Endothelial cell of umbilical vein (primary cell): ENCODE measurements at regions not wholly inside any gene's neighbourhood (a gene's known extent, or its start where the extent isn't known, plus 50 kb on each side); places are given as distances from the start of the nearest gene placed in this dataset.

Experiments used
- BruUV-seq: library from RNA; stranded (reverse); fragments of 400-500 nt; replicated peaks from 2 replicates; lab custom pipeline; 2021; lab: Mats Ljungman, UMichigan
- CTCF ChIA-PET: fragments of 300-600, 350-600 bp; sonication (Branson Sonifier 250); formaldehyde crosslinking; loops from one replicate; lab custom pipeline; 2021; ENCODE audit warnings: antibody characterized with exemption, inconsistent platforms; lab: Charles Lee
- POLR2A ChIA-PET: fragments of 300-600, 350-600 bp; sonication (Branson Sonifier 250); formaldehyde crosslinking; loops from one replicate; lab custom pipeline; 2021; ENCODE audit warnings: antibody characterized with exemption, inconsistent platforms; lab: Charles Lee
- DNase-seq: peaks from one replicate; pipeline ENCODE4 v3.0.0-alpha.2; 2011; ENCODE audit warnings: low read depth, low spot score
- FAIRE-seq: peaks from 2 replicates; lab custom pipeline; 2011; peaks lifted over from hg19 to GRCh38; lab: Jason Lieb, UNC
- H2AFZ ChIP-seq: 2 replicates; pipeline ENCODE4 v1.6.0; 2012; ENCODE audit warnings: low read depth, low read length, control low read depth, inconsistent platforms
- H3K27ac ChIP-seq: 2 replicates; pipeline ENCODE4 v1.5.1; 2011; ENCODE audit warnings: low read depth, mild to moderate bottlenecking, control low read depth, low read length, moderate library complexity; ENCODE audit not compliant: insufficient read depth
- H3K27me3 ChIP-seq, 2 experiments: 2 replicates each; pipeline versions ENCODE4 v1.6.0 to v1.6.1; 2011; ENCODE audit warnings: low read length in 2 of 2, mixed read lengths in 1 of 2; ENCODE audit not compliant: control insufficient read depth in 2 of 2, insufficient read depth in 2 of 2
- H3K36me3 ChIP-seq, 2 experiments: 2 replicates in 1 of 2; 3 replicates in 1 of 2; pipeline ENCODE4 v1.5.1; 2011; ENCODE audit warnings: low read length in 2 of 2, mild to moderate bottlenecking in 1 of 2, moderate library complexity in 1 of 2; ENCODE audit not compliant: control insufficient read depth in 2 of 2, insufficient read depth in 2 of 2; ENCODE audit errors: extremely low read depth in 1 of 2
- H3K4me1 ChIP-seq: 3 replicates; pipeline ENCODE4 v1.5.1; 2011; ENCODE audit warnings: mild to moderate bottlenecking, low read length; ENCODE audit not compliant: control insufficient read depth, insufficient read depth; ENCODE audit errors: extremely low read depth
- H3K4me2 ChIP-seq: 2 replicates; pipeline ENCODE4 v1.6.1; 2011; ENCODE audit warnings: low read length, control low read depth, mixed read lengths; ENCODE audit not compliant: insufficient read depth
- H3K4me3 ChIP-seq, 3 experiments: fragments of 200-600 bp in 1 of 3; sonication (generic), shearing (Covaris generic) in 1 of 3; replicated peaks in 1 of 3; 2 replicates each; pipeline ENCODE4 v1.5.1; 2011 to 2016; ENCODE audit warnings: control low read depth in 3 of 3, low read length in 3 of 3, mild to moderate bottlenecking in 2 of 3, inconsistent platforms in 1 of 3, low read depth in 1 of 3, moderate library complexity in 1 of 3; ENCODE audit not compliant: insufficient read depth in 1 of 3
- H3K79me2 ChIP-seq: 2 replicates; pipeline ENCODE4 v1.6.0; 2012; ENCODE audit warnings: low read length, inconsistent platforms; ENCODE audit not compliant: control insufficient read depth, insufficient read depth
- H3K9ac ChIP-seq: replicated peaks from 2 replicates; pipeline ENCODE3; 2011; ENCODE audit warnings: low read length, control low read depth; ENCODE audit not compliant: insufficient read depth; ENCODE audit errors: extremely low read depth
- H3K9me1 ChIP-seq: replicated peaks from 3 replicates; pipeline ENCODE4 v1.6.0; 2011; ENCODE audit warnings: mild to moderate bottlenecking, low read length; ENCODE audit not compliant: control insufficient read depth, insufficient read depth; ENCODE audit errors: extremely low read depth
- H3K9me3 ChIP-seq: replicated peaks from 2 replicates; pipeline ENCODE4 v1.5.1; 2012; ENCODE audit warnings: low read length, inconsistent platforms; ENCODE audit not compliant: control insufficient read depth, insufficient read depth
- H4K20me1 ChIP-seq: replicated peaks from 2 replicates; pipeline ENCODE3; 2011; ENCODE audit warnings: mild to moderate bottlenecking, low read length; ENCODE audit not compliant: control insufficient read depth, insufficient read depth; ENCODE audit errors: extremely low read depth
- CTCF ChIP-seq, 2 donors: IDR thresholded peaks; 1 replicate in 1 of 2; 2 replicates in 1 of 2; pipeline ENCODE4 v1.5.1; 2011; ENCODE audit warnings: low read length in 2 of 2, mild to moderate bottlenecking in 2 of 2, moderate library complexity in 2 of 2, control low read depth in 1 of 2, inconsistent platforms in 1 of 2, low read depth in 1 of 2; ENCODE audit not compliant: insufficient read depth in 1 of 2; ENCODE audit errors: extremely low read depth in 1 of 2
- EZH2 ChIP-seq: IDR thresholded peaks from 2 replicates; pipeline ENCODE4 v1.6.1; 2012; ENCODE audit warnings: borderline replicate concordance, low read depth, mild to moderate bottlenecking, moderate library complexity, low read length, inconsistent platforms; ENCODE audit not compliant: severe bottlenecking
- GATA2 ChIP-seq: IDR thresholded peaks from 2 replicates; pipeline ENCODE4 v1.7.0; 2011; ENCODE audit warnings: low read depth, mild to moderate bottlenecking, moderate library complexity, mixed read lengths, low read length; ENCODE audit not compliant: insufficient read length, insufficient read depth
- JUN ChIP-seq: IDR thresholded peaks from 2 replicates; pipeline ENCODE4 v1.6.1; 2011; ENCODE audit warnings: borderline replicate concordance, low read depth; ENCODE audit not compliant: insufficient read length, insufficient read depth
- POLR2AphosphoS5 ChIP-seq: IDR thresholded peaks from 2 replicates; pipeline ENCODE4 v1.6.1; 2012; ENCODE audit warnings: low read depth, mild to moderate bottlenecking, control low read depth, low read length, moderate library complexity; ENCODE audit not compliant: insufficient read depth
- dilution Hi-C: fragments of 300-500 bp; cut with MboI; formaldehyde crosslinking; loops from one replicate; pipeline ENCODE4 v1.15.0; 2019; ENCODE audit warnings: low sequenced_read_pairs; ENCODE audit not compliant: extremely low pct_ligation_motif_present
- intact Hi-C: fragments of 100-400 bp; cut with micrococcal nuclease; formaldehyde crosslinking; loops from one replicate; pipeline ENCODE4 v1.10.0; 2022
- TF ChIP-seq, protein P1 (sequence below): IDR thresholded peaks from 2 replicates; pipeline ENCODE4 v1.6.1; 2011; ENCODE audit not compliant: insufficient read depth, insufficient read length

- peaks cover 3 to 8% of the 10 kb centered on the region in 2 experiments for H3K27me3 ChIP-seq
- H3K9ac ChIP-seq, result no peak overlapping the region
- DNase-seq, result no peak
- intact Hi-C loops, result no loop called here
- H3K9me1 ChIP-seq, result no peaks in the 10 kb centered on the region
- H3K36me3 ChIP-seq, result no peaks in the 10 kb centered on the region
- CTCF ChIA-PET, result no interaction called here
- dilution Hi-C loops, result no loop called here
- POLR2A ChIA-PET, result no interaction called here
- BruUV-seq, result no TSS peak
- no peaks in the 10 kb centered on the region for H3K79me2 ChIP-seq
- H3K27ac ChIP-seq, result no peak overlapping the region
- H3K4me2 ChIP-seq, result no peak overlapping the region
- TF ChIP-seq EZH2 (no peak), POLR2AphosphoS5 (no peak), GATA2 (no peak), CTCF (IDR thresholded peaks at IDR 0.05; ENCODE audit: extremely low read depth in 1 of 2, insufficient read depth in 1 of 2, low read depth in 1 of 2, low read length in 2 of 2) (no peak), JUN (no peak)
- TF ChIP-seq, protein P1, sequence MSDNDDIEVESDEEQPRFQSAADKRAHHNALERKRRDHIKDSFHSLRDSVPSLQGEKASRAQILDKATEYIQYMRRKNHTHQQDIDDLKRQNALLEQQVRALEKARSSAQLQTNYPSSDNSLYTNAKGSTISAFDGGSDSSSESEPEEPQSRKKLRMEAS, result no peak
- H2AFZ ChIP-seq, result no peak overlapping the region
- FAIRE-seq, result no peak
- no peaks in the 10 kb centered on the region for H3K4me1 ChIP-seq
- no peak overlapping the region for H3K4me3 ChIP-seq
- no peaks in the 10 kb centered on the region for H3K9me3 ChIP-seq
- H4K20me1 ChIP-seq, result no peaks in the 10 kb centered on the region
Observed at GRCh38 chr10:71086439-71087080, 125.8 kb upstream of the UNC5B start.
